TTC549 (cell line): ENCODE measurements at regions not wholly inside any gene's neighbourhood (a gene's known extent, or its start where the extent isn't known, plus 50 kb on each side); places are given as distances from the start of the nearest gene placed in this dataset.

Experiments used
- FAIRE-seq: peaks from 2 replicates; lab custom pipeline; 2012; peaks lifted over from hg19 to GRCh38; lab: Jason Lieb, UNC

- no peak for FAIRE-seq
These were observed 717.4 kb upstream of the CITED2 start for GRCh38 chr6:140091895-140092294.

- FAIRE-seq = no peak
These were observed 716.4 kb upstream of the CITED2 start for GRCh38 chr6:140090871-140091270.

GRCh38 chr6:140083375-140083774 lies 708.9 kb upstream of the CITED2 start:
- FAIRE-seq = no peak

GRCh38 chr6:140082867-140083297 lies 708.4 kb upstream of the CITED2 start:
- FAIRE-seq = no peak

GRCh38 chr6:140079328-140079727 lies 704.9 kb upstream of the CITED2 start:
- FAIRE-seq = no peak

- no peak for FAIRE-seq
These were observed 704.2 kb upstream of the CITED2 start for GRCh38 chr6:140078561-140079125.

GRCh38 chr6:140077827-140078560 lies 703.5 kb upstream of the CITED2 start:
- no peak for FAIRE-seq

- FAIRE-seq = no peak
These were observed 701.7 kb upstream of the CITED2 start for GRCh38 chr6:140076105-140076504.

- no peak for FAIRE-seq
These were observed 699.0 kb upstream of the CITED2 start for GRCh38 chr6:140073456-140073855.

GRCh38 chr6:140071601-140072062 lies 697.2 kb upstream of the CITED2 start:
- FAIRE-seq = no peak

GRCh38 chr6:140070846-140071473 lies 696.5 kb upstream of the CITED2 start:
- FAIRE-seq = no peak

GRCh38 chr6:140069576-140069975 lies 695.1 kb upstream of the CITED2 start:
- FAIRE-seq = no peak

- no peak for FAIRE-seq
These were observed 694.4 kb upstream of the CITED2 start for GRCh38 chr6:140068801-140069200.

- no peak for FAIRE-seq
These were observed 689.9 kb upstream of the CITED2 start for GRCh38 chr6:140064366-140064765.

GRCh38 chr6:140063021-140063399 lies 688.6 kb upstream of the CITED2 start:
- no peak for FAIRE-seq

GRCh38 chr6:140062043-140063020 lies 687.9 kb upstream of the CITED2 start:
- no peak for FAIRE-seq

GRCh38 chr6:140061110-140062042 lies 686.9 kb upstream of the CITED2 start:
- FAIRE-seq = no peak

- FAIRE-seq = no peak
These were observed 685.5 kb upstream of the CITED2 start for GRCh38 chr6:140059947-140060346.

GRCh38 chr6:140058863-140059262 lies 684.4 kb upstream of the CITED2 start:
- FAIRE-seq = no peak

- no peak for FAIRE-seq
These were observed 678.6 kb upstream of the CITED2 start for GRCh38 chr6:140052736-140053729.
